ENCODE measurements at regions not wholly inside any gene's neighbourhood (a gene's known extent, or its start where the extent isn't known, plus 50 kb on each side); places are given as distances from the start of the nearest gene placed in this dataset.

DNA sequence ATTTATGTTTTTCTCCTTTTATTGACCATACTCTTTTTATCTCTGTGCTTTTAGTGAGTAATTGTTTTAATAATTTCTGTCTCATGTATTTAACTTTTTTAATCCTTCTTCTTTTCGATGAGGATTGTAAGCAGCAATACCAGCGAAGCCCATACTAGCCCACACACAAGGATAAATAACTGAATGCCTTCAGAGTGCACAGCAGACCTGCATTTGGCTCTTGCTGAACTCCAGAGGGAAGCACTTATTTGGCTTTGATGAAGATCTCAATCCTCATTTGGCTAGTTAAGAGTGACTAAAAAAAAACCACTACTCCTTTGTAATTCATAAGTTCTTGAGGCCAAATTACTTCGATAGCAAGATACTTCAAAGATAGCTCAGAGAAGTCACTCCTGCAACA lies 293.3 kb downstream of the METTL15 start:
- DNase-seq (ENCODE audit: low spot score): no peak

DNA sequence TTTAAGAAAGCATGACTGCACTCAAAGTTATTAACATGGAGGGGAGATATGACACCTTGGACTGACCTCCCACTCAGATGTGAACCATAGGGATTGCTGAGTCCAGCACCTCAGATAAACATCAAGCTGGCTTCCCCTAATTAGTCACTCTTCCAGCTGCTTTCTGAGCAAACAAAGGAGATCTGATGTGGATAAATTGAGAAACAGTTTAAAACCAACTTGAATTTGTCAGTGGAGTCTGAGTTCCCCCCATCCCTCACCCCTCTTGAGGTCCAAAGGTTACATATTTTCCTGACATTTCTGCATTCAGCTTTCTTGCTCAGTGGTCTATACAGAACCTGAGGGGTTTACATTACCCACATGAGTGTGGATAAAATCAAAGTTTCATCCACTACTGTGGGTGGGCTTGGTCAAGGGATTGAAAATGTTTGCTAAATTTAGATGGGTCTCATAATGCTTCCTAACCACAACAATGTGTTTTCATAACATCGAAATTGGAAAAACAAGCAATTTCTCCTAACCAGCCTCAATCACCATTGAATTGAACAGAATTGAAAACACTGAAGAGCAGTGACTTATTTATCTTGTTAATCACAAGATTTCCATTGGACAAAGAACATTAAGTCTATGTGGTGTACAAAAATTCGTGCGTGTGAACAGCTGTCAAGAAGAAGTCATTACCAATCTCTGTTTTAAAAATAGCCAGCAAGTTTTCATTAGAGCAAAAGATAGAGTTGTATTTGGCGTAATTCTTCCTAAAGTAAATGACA lies 292.3 kb downstream of the METTL15 start:
- no peak for DNase-seq (ENCODE audit: low spot score)

DNA sequence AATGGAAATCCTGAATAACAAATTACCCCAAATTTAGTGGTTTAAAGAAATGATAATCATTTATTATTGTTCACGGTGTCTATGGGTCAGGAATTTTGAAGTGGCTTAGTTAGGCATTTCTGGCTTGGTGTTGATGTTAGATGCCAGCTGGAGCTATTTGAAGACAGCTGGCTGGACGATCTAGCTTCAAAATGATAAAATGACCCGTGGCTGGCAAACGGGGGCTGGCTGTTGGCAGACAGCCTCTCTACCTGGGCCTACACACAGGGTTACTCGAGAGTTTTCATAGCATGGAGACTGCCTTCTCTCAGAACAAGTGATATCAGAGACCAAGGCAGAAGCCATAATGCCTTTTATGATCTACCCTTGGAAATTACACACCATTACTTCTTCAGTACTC lies 285.2 kb downstream of the METTL15 start:
- no peak for DNase-seq (ENCODE audit: low spot score)

DNA sequence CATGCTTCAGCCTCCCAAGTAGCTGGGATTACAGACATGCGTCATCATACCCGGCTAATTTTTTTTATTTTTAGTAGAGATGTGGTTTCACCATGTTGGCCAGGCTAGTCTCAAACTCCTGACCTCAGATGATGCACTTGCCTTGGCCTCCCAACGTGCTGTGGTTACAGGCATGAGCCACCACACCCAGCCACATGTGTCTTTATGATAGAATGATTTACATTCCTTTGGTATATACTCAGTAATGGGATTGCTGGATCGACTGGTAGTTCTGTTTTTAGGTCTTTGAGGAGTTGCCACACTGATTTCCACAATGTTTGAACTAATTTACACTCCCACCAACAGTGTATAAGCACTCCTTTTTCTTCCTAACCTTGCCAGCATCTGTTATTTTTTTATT lies 276.2 kb downstream of the METTL15 start:
- DNase-seq (ENCODE audit: low spot score): no peak

DNA sequence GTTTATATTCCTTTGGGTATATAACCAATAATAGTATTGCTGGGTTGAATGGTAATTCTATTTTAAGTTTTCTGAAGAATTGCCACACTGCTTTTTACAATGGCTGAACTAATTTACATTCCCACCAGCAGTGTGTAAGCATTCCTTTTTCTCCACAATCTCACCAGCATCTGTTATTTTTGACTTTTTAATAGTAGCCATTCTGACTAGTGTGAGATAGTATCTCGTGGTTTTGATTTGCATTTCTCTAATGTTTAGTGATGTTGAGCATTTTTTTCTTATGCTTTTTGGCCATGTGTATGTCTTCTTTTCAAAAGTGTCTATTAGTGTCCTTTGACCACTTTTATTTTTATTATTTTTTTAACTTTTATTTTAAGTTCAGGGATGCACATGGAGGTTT lies 275.3 kb downstream of the METTL15 start:
- DNase-seq (ENCODE audit: low spot score): no peak

Data from COLO829 (cell line).